ENCODE measurements at regions not wholly inside any gene's neighbourhood (a gene's known extent, or its start where the extent isn't known, plus 50 kb on each side); places are given as distances from the start of the nearest gene placed in this dataset.

DNA sequence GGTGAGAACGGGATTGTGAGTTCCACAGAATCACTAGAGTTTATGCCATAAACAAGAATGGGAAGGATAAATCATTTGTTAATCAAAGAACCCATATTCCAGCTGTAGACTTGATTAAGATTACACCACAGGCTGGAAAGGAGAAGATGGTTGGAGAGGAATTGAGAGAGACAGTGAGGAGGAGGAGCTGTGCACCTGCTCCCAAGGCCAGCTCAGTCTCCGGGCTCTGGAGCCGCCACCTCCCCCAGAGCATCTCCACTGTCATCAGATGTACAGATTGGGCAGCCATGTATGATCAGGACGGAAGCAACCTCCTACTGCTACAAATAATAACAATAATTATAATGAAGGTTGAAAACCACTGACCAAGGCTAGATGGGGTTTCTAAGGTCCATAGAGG lies 170.0 kb downstream of the MINAR1 start:
- H3K27ac ChIP-seq, result no peak overlapping the region
- no peak for DNase-seq (ENCODE audit: low spot score in 2 of 2)
- no peaks in the 10 kb centered on the region for H3K4me1 ChIP-seq
- H3K4me3 ChIP-seq, result no peak overlapping the region
- no peaks in the 10 kb centered on the region for H3K9me3 ChIP-seq
- H3K27me3 ChIP-seq, result peaks cover 0 to 11% of the 10 kb centered on the region in 2 donors
- H3K36me3 ChIP-seq, result no peaks in the 10 kb centered on the region
- intact Hi-C loops (cut with DNase I; ENCODE audit: low total_unique reads), result no loop called here
- TF ChIP-seq POLR2AphosphoS5 (IDR thresholded peaks at IDR 0.05), result no peak
- TF ChIP-seq POLR2A (IDR thresholded peaks at IDR 0.05), result no peak
- TF ChIP-seq, protein P1, sequence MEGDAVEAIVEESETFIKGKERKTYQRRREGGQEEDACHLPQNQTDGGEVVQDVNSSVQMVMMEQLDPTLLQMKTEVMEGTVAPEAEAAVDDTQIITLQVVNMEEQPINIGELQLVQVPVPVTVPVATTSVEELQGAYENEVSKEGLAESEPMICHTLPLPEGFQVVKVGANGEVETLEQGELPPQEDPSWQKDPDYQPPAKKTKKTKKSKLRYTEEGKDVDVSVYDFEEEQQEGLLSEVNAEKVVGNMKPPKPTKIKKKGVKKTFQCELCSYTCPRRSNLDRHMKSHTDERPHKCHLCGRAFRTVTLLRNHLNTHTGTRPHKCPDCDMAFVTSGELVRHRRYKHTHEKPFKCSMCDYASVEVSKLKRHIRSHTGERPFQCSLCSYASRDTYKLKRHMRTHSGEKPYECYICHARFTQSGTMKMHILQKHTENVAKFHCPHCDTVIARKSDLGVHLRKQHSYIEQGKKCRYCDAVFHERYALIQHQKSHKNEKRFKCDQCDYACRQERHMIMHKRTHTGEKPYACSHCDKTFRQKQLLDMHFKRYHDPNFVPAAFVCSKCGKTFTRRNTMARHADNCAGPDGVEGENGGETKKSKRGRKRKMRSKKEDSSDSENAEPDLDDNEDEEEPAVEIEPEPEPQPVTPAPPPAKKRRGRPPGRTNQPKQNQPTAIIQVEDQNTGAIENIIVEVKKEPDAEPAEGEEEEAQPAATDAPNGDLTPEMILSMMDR (IDR thresholded peaks at IDR 0.05), result no peak

- Histone ChIP-seq H3K4me1 (no peaks in the 10 kb centered on the region), H3K27ac (no peak overlapping the region), H3K27me3 (peaks cover 0 to 11% of the 10 kb centered on the region in 2 donors), H3K4me3 (no peak overlapping the region), H3K9me3 (no peaks in the 10 kb centered on the region), H3K36me3 (no peaks in the 10 kb centered on the region)
- TF ChIP-seq POLR2AphosphoS5 (IDR thresholded peaks at IDR 0.05) (no peak), POLR2A (IDR thresholded peaks at IDR 0.05) (no peak)
- TF ChIP-seq, protein P1 (IDR thresholded peaks at IDR 0.05), result no peak
- no peak for DNase-seq (ENCODE audit: low spot score in 2 of 2)
- intact Hi-C loops (cut with DNase I; ENCODE audit: low total_unique reads), result no loop called here
Observed at GRCh38 chr15:79602731-79603130, 170.6 kb downstream of the MINAR1 start.

- TF ChIP-seq POLR2A (IDR thresholded peaks at IDR 0.05), result no peak
- TF ChIP-seq, protein P1 (IDR thresholded peaks at IDR 0.05), result no peak
- TF ChIP-seq POLR2AphosphoS5 (IDR thresholded peaks at IDR 0.05), result no peak
- H3K36me3 ChIP-seq, result no peaks in the 10 kb centered on the region
- no peak for DNase-seq (ENCODE audit: low spot score in 2 of 2)
- H3K4me1 ChIP-seq, result no peaks in the 10 kb centered on the region
- intact Hi-C loops (cut with DNase I; ENCODE audit: low total_unique reads), result no loop called here
- no peak overlapping the region for H3K27ac ChIP-seq
- no peaks in the 10 kb centered on the region for H3K9me3 ChIP-seq
- H3K4me3 ChIP-seq, result no peak overlapping the region
- peaks cover 0 to 4% of the 10 kb centered on the region in 2 donors for H3K27me3 ChIP-seq
Observed at GRCh38 chr15:79606831-79607355, 174.8 kb downstream of the MINAR1 start.

- no peak for DNase-seq (ENCODE audit: low spot score in 2 of 2)
- intact Hi-C loops (cut with DNase I; ENCODE audit: low total_unique reads), result no loop called here
Observed at GRCh38 chr15:79608066-79608864, 176.1 kb downstream of the MINAR1 start.

GRCh38 chr15:79609506-79609905 lies 177.4 kb downstream of the MINAR1 start:
- DNase-seq (ENCODE audit: low spot score in 2 of 2), result no peak
- no peak overlapping the region for H3K4me3 ChIP-seq
- peaks cover 0 to 17% of the 10 kb centered on the region in 2 donors for H3K27me3 ChIP-seq
- no peak overlapping the region for H3K27ac ChIP-seq
- no peaks in the 10 kb centered on the region for H3K4me1 ChIP-seq
- H3K9me3 ChIP-seq, result no peaks in the 10 kb centered on the region
- intact Hi-C loops (cut with DNase I; ENCODE audit: low total_unique reads), result no loop called here
- TF ChIP-seq POLR2A (IDR thresholded peaks at IDR 0.05) (no peak), POLR2AphosphoS5 (IDR thresholded peaks at IDR 0.05) (no peak)
- TF ChIP-seq, protein P1 (IDR thresholded peaks at IDR 0.05), result no peak
- H3K36me3 ChIP-seq, result no peaks in the 10 kb centered on the region

More at GRCh38 chr15:79608066-79608864, 176.1 kb downstream of the MINAR1 start:
- Histone ChIP-seq H3K27me3 (peaks cover 0 to 17% of the 10 kb centered on the region in 2 donors), H3K36me3 (no peaks in the 10 kb centered on the region), H3K4me1 (no peaks in the 10 kb centered on the region), H3K9me3 (no peaks in the 10 kb centered on the region), H3K4me3 (no peak overlapping the region), H3K27ac (no peak overlapping the region)
- no peak for TF ChIP-seq POLR2A (IDR thresholded peaks at IDR 0.05)
- TF ChIP-seq, protein P1 (IDR thresholded peaks at IDR 0.05), result no peak
- no peak for TF ChIP-seq POLR2AphosphoS5 (IDR thresholded peaks at IDR 0.05)
